GM19372 (cell line): ENCODE measurements at regions not wholly inside any gene's neighbourhood (a gene's known extent, or its start where the extent isn't known, plus 50 kb on each side); places are given as distances from the start of the nearest gene placed in this dataset.
"Not testable (repeated sequence)": the region's sequence is repeated elsewhere in the genome, so short reads cannot be mapped to it uniquely, and the experiment has no call there.

Experiments
- ATAC-seq: cut with Tn5 transposase; IDR thresholded peaks from one replicate; pipeline ENCODE4 v1.9.1; 2021; ENCODE audit warnings: mild to moderate bottlenecking, low read depth, moderate library complexity; ENCODE audit not compliant: unreplicated experiment

DNA sequence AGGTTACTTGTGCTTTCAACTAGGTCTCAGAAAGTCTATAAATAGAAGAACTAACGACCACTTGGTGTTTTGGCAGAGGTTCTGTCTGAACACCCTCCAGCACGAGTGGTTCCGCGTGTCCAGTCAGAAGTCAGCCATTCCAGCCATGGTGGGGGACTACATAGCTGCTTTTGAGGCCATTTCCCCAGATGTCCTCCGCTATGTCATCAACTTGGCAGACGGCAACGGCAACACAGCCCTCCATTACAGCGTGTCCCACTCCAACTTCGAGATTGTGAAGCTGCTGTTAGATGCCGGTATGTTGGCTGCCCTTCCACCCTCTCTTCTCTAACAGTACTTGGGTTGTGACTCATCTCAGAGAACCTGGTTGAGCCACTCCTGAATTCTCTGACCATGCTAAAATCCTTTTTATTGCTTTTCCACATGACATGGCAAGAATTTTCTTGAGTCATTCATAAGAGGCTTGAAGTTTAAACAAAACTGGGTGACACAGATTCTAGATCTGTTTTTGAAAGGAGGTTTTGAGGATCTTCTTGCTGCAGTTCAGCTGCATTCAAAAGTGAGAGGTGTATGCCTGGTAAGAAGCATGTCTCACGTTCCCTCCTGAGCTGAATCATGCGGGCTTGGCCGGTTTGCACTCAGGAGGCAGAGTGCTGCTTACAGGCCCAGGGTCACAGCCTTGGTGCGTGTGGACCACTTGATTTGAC is 103.1 kb upstream of the DMRT1 start:
- no peak for ATAC-seq

DNA sequence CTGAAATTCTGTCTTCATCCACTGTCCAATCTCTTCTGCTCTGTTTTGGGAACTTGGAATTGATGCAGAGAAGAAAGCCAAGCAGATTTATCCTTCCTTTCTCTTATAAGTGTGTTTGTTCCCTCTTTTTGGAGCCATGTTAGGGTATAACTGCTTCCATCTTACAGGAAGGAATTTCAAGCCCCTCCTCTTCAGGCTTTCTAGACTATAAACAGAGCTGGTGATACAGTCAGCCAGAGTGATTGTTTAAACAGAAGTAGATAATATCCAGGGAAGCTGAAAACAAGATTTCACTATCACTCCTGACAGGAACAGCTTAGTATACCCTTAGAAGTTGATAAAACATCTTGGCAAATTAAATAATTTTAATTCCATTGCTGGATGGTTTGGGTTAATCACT is 102.1 kb upstream of the DMRT1 start:
- ATAC-seq = no peak

DNA sequence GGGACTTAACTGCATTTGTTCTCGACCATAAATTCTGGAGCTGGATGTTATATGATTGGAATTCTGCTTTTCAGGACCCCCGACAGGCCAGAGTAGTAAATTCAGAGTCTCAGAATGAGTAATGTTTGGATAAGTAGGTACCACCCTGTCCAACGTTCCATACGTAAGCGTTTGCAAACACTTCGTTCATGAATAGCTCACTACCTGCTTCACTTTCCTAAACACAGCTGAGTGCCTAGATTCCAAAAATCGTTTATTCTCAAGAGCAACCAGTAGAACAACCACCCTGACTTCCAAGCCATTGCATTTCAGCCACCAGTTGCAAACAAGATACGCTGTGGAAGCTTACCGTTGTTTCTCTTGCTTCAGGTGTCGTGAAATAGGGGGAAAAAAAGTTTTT is 101.3 kb upstream of the DMRT1 start:
- no peak for ATAC-seq

DNA sequence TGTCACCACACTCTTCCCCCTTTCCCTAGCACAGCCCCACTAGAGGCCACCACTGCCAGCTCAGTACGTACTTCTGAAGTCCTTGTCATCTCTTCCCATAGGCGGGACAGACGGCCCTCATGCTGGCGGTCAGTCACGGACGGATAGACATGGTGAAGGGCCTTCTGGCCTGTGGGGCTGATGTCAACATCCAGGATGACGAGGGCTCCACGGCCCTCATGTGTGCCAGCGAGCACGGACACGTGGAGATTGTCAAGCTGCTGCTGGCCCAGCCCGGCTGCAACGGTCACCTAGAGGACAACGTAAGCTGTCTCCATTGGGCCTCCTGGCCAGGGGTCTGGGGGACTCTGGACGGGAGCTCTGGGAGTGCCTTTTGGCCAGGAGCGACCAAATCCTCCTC is 99.4 kb upstream of the DMRT1 start:
- ATAC-seq = no peak

DNA sequence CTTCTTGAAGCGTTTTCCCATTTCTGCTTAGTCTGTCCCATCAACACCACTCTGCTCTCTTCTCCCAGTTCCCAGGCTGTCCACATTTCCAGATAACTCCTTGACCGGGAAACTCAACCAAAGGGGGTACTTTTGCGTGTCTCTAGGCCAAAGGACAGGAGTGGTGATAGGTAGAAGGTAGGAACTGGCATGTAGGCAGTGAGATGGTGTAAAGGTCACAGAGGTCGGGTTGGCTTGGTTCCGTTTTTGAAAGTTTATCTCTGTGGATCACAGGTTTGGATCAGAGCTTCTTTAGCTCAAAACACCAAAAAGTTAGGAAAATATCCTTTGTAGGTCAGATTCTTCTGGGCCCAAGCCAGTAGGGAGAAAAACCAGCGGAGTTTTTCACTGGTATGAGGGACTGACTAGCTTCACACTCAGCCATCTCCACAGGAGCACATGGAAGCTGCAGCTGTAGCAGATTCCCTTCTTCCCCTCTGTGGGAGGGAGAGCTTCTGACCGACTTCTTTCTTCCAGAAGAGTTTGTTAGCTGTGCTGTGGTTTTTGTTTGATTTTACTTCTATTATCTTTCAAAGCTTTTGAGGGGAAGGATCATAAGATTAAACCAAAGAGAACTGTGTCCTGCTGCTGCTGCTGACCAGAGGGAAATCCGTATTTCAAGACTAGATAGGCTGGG is 98.4 kb upstream of the DMRT1 start:
- no peak for ATAC-seq

DNA sequence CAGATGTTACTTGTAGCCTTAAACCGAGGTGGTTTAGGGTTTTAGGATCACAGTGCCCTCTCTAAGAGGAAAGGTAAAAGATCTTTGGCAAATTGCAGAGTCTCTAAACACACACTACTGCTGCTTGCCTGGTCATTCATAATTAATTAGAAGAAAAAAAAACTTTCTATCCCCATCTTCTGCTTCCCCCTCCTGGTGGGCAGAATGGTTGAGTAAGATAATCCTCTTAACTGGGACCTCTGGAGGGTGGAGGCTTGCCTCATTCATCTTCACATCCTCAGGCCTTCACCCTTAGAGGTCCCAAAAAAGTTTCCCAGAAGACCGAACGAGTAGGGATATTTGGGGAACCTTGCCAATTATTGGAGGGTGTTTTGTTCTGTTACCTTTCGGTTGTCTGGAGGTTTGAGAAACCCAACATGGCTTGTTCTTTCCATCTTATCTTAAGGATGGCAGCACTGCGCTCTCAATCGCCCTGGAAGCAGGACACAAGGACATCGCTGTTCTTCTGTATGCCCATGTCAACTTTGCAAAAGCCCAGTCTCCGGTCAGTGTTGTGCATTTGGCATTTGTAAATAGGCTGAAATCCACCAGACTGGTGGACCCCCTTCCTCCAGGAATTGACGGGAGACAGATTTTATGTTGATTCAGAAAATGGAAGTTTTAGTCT is 97.3 kb upstream of the DMRT1 start:
- no peak for ATAC-seq

DNA sequence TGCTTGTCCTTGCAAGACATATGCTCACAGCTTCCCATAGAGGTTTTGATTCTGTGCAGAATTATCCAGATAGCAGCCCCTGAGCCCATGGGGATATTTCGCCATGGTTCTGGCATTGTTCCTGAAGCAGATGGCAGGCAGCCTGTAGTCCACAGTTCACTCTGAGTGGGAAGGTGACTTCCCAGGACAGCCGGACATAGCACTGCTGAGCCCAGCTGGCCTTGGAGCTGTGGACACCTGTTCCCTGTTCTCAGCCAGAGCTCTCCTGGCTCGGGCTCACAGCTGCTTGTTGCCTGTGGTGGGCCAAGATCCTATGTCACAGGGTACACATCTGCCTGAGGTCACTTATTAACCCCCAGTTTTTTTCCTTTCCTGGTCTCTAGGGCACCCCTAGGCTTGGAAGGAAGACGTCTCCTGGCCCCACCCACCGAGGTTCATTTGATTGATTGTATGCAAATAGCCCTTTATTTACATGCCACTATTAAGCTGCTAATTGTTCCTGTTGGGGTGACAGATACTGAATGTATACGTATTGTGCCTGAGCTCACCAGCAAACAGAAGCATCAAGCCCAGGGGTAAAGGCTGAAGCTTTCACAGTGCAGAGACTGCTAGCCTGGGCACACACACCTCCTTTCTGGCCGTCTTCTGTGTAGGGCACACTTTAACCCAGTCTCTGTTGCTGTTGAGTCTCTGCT is 96.6 kb upstream of the DMRT1 start:
- ATAC-seq = no peak

DNA sequence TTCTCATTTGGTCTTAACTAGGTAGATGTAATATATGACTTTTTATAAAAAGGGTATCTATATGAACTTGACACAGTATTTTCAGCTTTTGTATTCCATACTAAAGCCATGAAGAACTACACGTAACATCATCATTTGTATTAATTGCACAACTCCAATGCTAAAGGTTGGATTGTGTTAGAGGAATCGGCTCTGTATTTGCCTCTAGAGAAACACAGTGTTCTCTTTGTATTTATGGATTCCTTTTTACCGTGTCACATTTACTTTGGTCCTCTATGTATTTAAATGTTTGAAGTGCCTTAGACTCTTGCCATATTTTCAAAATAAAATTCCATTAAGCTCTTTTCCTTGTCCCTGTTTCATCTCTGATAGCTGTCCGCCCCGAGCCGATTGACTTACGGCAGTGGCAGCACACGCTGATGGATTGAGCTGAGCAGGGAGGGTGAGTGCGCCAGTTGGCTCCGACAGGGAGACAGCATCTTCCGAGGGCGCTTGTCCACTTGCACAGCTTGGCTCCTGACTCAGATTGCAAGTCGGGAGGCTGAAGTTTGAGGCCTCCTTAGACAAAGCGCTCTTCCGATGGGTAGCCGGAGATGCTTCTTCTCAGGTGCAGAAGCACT is 95.6 kb upstream of the DMRT1 start:
- no peak for ATAC-seq

DNA sequence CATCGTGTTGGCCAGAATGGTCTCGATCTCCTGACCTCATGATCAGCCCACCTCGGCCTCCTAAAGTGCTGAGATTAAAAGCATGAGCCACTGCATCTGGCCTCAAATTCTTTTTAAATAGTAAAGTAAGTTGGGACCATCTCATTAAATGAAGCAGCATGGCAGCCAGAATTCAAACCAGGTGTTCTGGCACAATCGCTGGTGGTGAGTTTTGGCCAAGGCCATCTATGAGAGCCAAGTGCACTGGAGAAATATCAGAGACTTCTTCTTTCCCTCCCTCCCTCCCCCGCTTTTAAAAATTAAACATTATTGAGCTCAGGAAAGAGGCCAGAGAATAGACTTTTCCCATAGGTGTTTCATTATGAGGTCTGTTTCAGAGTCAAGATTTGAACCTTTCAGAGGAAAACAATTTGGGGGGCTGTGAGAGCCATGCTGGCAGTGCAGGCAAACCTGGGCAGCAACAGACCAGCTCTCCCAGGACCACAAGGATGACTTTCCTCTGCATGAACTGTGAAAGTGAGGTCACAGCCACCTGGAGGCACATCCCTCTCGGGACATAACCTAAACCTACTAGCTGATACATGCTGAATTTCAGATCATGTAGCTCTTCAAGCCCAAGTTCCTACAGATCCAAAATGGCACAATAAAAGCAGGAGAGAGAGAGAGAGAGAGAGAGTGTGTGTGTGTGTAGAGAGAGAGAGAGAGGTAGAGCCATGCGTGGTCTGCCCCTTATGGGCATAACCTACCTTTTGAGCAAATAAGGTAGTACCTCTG is 94.6 kb upstream of the DMRT1 start:
- no peak for ATAC-seq

DNA sequence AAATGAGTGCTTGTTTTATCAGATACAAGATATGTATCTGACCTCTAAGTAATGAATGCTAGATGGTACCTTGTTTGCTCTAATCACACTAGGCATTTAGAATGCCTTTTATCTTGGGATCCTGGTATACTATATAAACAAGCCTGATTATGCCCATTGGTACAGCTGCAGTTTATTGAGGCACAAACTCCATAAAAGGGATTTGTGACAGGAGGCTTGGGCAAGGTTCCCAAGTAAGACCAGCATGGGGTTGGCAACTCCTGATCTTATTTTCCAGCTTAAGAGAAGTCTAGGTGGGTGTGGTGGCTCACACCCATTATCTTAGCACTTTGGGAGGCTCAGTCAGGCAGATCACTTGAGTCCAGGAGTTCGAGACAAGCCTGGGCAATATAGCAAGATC is 93.9 kb upstream of the DMRT1 start:
- no peak for ATAC-seq

DNA sequence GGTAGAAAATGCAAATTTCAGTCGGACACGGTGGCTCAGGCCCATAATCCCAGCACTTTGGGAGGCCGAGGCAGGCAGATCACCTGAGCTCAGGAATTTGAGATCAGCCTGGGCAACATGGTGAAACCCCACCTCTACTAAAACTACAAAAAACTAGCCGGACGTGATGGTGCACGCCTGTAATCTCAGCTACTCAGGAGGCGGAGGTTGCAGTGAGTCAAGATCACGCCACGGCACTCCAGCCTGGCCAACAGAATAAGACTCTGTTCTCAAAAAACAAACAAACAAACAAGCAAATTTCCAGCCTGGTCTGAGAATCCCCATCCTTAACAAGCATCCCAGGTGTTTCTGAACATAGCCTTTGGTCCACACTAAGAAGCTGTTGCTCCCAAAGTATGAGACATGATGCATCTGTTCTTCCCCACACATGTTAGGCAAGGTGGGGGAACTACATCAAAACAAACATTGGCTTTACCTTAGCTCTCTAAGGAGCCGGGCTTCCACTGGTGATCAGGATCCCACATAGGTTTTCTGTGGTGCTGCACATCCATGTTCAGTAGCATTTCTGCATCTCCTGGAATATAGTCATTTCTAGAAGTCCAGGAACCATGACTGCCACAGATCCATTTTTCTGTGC is 92.5 kb upstream of the DMRT1 start:
- ATAC-seq = no peak

DNA sequence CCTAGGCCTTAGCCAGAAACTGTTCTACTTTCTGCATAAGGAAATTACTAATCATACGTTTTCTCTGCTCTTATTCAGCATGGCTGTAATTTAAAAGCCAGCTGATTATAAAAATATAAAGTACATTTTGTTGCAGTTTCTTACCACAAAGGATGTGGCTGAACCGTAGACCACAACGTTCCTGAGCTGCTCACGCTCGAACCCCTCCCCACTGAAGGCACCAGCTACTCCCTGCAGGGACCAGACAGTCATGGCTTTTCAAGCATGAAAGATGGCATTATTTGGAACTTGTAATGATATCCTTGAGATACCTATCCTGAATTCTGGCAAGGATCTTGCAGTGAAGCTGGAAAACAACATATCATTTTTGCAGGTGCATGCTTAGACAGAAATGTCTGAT is 91.8 kb upstream of the DMRT1 start:
- ATAC-seq = no peak

DNA sequence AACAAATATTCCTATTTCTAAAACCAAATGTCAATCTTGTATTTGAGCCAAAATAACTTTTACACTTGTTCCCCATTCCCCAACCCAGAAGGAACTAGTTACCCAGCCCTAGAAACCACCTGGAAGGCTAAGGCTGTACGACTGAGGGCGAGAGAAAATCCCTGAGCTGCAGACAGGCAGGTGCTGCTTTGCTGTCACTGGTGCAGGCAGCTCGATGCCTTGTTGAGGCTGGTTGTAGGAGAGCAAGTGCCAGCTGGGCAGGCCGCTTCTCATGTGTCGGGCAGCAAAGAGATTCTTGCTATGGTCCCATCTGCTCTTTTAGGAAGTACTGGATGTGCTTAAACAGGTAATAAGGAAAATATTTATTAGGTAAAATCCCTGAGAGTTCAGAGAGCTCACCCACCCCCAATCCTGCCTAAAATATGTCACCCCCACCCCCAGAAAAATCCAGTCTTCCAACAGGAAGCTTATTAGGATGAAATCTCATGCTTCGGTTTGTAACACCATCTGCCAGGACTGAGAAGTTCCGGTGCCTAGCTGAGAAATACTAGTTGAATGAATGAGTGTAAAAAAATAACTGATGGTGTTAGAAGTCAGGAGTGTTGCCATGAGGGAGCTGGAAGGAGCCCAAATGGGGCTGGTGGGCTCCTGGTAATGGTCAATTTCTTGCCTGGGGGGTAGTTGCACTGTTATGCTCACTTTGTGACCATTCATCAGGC is 91.1 kb upstream of the DMRT1 start:
- no peak for ATAC-seq

DNA sequence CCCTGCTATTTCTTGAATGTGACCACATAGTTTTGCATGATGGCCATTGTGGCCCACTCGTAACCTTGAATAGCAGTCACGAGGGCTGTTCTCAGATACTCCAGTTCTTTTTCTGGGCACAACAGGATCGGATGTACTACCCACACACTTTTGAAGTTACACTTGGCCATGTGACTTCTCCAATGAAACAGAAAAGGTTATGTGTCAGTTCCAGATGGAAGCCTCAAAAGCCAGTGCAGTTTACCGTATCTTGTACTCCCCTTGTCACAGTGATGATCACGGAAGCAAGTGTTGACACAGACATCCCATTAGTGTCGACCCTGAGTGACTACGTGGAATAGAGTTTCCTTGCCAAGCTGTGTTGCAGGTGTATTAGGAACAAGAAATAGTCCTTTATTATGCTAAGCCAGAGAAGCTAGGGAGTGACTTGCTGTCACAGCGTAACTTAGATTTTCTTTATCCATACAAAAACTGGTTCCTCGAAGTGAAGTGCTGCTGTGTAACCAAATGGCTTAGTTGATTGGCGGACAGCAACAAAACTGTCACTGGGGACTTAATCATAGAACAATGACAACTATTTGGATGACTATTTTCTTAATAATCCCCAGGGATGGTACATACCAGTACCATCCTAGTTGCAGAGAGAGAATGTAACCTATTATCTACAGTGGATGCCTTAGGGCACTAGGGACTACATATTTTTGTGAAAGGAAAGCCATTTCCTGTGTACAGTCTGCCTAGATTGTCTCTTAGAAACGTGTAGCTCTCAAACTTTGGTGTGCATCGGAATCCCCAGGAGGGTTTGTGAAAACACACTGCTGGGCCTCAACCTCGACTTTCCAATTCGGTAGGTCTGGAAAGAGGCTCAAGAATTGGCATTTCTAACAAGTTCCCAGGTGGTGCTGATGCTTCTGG is 90.1 kb upstream of the DMRT1 start:
- ATAC-seq = no peak

DNA sequence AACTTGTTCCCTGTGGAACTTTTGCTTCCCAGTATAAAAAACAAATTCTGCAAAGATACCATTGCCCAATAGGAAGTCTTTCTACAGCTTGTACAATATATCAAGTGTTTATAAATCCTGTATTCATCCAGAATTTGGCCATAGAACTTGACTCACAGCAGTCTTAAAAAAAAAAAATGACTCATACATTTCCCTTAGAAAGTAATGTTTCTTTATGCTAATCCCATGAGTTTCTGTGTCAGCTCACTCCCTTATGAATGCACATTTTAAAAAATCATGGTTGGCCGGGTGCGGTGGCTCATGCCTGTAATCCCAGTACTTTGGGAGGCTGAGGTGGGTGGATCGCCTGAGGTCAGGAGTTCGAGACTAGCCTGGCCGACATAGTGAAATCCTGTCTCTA is 89.3 kb upstream of the DMRT1 start:
- no peak for ATAC-seq

DNA sequence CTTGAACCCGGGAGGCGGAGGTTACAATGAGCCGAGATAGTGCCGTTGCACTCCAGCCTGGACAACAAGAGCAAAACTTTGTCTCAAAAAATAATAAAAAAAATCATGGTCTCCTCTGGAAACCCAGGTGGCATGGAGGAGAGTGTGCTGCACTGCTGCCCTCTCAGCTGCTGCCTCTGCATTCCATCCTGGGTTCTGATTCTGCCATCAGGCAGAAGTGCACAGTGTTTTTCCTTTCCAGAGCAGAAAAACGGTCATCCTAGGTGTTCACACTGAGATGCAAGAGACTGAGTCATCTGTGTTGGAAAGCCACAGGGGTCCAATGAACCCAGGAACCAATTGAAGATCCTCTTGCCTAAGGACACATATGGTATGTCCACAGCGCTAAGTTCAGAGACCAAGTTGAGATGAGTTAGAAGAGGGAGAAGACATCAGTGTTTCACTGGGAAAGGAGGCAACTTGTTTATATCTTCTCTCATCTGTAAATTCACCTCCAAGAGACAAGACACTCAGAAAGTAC is 88.8 kb upstream of the DMRT1 start:
- ATAC-seq = no peak

DNA sequence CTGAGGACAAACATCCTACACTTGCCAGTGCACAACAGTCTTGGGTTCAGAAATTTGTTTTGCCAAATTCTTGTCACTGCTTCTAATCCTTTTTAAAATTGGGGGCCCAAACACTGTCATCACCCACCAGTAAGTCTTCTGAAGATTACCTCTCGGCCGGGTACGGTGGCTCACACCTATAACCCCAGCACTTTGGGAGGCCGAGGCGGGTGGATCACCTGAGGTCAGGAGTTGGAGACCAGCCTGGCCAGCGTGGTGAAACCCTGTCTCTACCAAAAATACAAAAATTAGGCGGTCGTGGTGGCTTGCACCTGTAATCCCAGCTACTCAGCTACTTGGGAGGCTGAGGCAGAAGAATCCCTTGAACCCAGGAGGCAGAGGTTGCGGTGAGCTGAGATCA is 87.8 kb upstream of the DMRT1 start:
- not testable (repeated sequence) for ATAC-seq
